Thyroid gland (tissue), 4 donors: ENCODE measurements at regions not wholly inside any gene's neighbourhood (a gene's known extent, or its start where the extent isn't known, plus 50 kb on each side); places are given as distances from the start of the nearest gene placed in this dataset.

Experiments
- DNase-seq, 2 donors: peaks; one replicate each; pipeline ENCODE4 v3.0.0-alpha.2; 2019
- H3K27ac ChIP-seq, 3 donors: fragments of 200-600 bp; sonication (generic); 1 replicate in 2 of 3; 2 replicates in 1 of 3; pipeline ENCODE4 v1.5.1; 2016 to 2019; ENCODE audit warnings: mild to moderate bottlenecking in 1 of 3, moderate library complexity in 1 of 3
- H3K27me3 ChIP-seq: fragments of 200-600 bp; sonication (generic); one replicate; pipeline ENCODE4 v1.5.1; 2019
- H3K36me3 ChIP-seq, 2 donors: fragments of 200-600 bp; sonication (generic); one replicate each; pipeline ENCODE4 v1.5.1; 2016 to 2019
- H3K4me1 ChIP-seq, 2 donors: fragments of 200-600 bp; sonication (generic); one replicate each; pipeline ENCODE4 v1.5.1; 2017 to 2019
- H3K4me3 ChIP-seq, 3 donors: fragments of 200-600 bp; sonication (generic); replicated peaks in 1 of 3; 1 replicate in 2 of 3; 2 replicates in 1 of 3; pipeline ENCODE4 v1.5.1; 2016; ENCODE audit warnings: mild to moderate bottlenecking in 1 of 3
- H3K9me3 ChIP-seq: fragments of 200-600 bp; sonication (generic); one replicate; pipeline ENCODE4 v1.5.1; 2017
- POLR2A ChIP-seq, 2 donors: fragments of 450-650 bp; IDR thresholded peaks; one replicate each; pipeline ENCODE4 v1.6.1; 2017; ENCODE audit warnings: antibody characterized with exemption in 2 of 2, mild to moderate bottlenecking in 2 of 2, moderate library complexity in 1 of 2
- WGBS, 2 donors: methylation state at CpG; one replicate each; pipeline ENCODE4 v1.1.5; 2017; 5-methylcytosine and 5-hydroxymethylcytosine counted together
- intact Hi-C: fragments of 100-400 bp; cut with DNase I; formaldehyde crosslinking; loops from one replicate; pipeline ENCODE4 v1.15.1; 2023
- TF ChIP-seq, protein P1 (sequence below), 6 experiments: fragments of 200-600 bp in 3 of 6; fragments of 450-650 bp in 3 of 6; sonication (generic) in 3 of 6; IDR thresholded peaks; one replicate each; pipeline ENCODE4 v1.5.1; 2016 to 2019; ENCODE audit warnings: antibody characterized with exemption in 6 of 6, mild to moderate bottlenecking in 2 of 6, inconsistent platforms in 1 of 6, moderate library complexity in 1 of 6

DNA sequence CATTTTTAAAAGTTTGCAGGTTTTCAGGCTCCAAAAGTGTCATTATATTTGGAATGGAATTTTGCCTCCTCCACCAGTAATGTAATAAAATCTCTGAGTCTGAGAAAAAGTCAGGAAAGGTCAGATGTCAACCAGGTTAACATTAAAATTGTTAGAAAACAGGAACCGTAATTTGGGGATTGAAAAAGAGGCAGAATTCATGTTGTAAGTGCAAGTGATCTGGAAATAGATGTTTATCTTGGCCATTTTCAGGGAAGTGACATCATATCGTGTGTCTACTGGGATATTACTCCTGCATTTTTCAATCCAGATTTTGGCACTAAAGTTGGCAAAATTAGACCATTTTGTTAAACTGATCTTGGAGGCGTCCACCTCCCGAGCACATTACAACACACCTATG lies 428.5 kb upstream of the MGMT start:
- intact Hi-C loops: no loop called here
- H3K27ac ChIP-seq: no peak overlapping the region

DNA sequence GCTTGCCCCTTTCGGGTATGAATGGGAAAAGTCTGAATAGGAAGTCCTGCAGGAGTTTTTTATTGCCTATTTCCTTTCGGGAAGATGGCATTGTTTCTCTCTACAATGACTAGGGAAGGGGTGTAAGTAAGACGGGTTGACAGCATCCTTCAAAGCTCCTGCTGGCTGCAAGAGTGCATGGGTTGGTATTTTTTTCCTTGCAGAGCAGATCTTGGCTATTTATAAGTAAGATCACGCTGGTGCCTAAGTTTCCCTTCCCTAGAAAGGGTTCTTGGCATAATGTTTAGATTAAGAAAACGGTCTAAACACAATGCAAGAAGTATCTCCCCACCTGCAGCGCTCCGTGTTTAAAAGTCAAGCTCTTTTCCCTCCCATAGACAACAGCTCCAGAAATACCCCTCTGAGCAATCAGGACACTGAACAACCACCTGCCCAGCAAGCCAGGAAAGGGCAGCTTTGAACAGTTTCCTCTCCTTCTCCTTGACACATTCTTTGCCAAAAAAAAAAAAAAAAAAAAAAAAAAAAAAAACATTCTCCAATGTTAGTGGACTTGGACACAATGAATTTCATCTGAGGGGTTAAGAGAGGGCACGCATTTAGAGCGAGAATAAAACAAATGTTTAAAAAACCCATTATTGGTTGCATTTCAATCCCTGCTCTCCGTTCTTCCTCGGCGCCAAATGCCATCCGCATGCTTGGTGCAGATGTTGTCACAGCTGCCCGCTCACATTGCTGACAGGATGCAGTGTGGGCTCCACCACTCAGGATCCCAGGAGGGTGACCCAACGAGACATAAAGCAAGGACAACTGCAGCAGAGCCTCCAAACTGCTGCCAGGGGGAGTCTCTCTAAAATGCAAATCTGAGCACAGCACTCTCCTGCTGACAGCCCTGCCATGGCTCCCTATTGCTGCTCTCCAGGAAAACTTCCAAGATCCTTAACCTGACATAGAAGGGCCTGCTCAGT lies 427.4 kb upstream of the MGMT start:
- WGBS, 2 donors: 67 to 68% methylated on average over 15 of the region's 15 CpGs
- Histone ChIP-seq H3K4me3 (no peak overlapping the region), H3K27me3 (no peaks in the 10 kb centered on the region), H3K4me1 (peaks cover 0 to 3% of the 10 kb centered on the region in 2 donors), H3K9me3 (no peaks in the 10 kb centered on the region), H3K27ac (no peak overlapping the region), H3K36me3 (no peaks in the 10 kb centered on the region)
- TF ChIP-seq, protein P1, sequence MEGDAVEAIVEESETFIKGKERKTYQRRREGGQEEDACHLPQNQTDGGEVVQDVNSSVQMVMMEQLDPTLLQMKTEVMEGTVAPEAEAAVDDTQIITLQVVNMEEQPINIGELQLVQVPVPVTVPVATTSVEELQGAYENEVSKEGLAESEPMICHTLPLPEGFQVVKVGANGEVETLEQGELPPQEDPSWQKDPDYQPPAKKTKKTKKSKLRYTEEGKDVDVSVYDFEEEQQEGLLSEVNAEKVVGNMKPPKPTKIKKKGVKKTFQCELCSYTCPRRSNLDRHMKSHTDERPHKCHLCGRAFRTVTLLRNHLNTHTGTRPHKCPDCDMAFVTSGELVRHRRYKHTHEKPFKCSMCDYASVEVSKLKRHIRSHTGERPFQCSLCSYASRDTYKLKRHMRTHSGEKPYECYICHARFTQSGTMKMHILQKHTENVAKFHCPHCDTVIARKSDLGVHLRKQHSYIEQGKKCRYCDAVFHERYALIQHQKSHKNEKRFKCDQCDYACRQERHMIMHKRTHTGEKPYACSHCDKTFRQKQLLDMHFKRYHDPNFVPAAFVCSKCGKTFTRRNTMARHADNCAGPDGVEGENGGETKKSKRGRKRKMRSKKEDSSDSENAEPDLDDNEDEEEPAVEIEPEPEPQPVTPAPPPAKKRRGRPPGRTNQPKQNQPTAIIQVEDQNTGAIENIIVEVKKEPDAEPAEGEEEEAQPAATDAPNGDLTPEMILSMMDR (IDR thresholded peaks at IDR 0.05): no peak
- no peak for TF ChIP-seq POLR2A (IDR thresholded peaks at IDR 0.05)
- no peak for DNase-seq
- intact Hi-C loops: no loop called here

More for the DNA sequence above, 428.5 kb upstream of the MGMT start:
- H3K4me1 ChIP-seq: peaks cover 0 to 3% of the 10 kb centered on the region in 2 donors
- TF ChIP-seq, protein P1 (IDR thresholded peaks at IDR 0.05): no peak
- no peak for TF ChIP-seq POLR2A (IDR thresholded peaks at IDR 0.05)
- 62% methylated on average over 4 of the region's 4 CpGs; no CpG with 5 or more reads in 1 of the 2 donors for WGBS, 2 donors
- H3K9me3 ChIP-seq: no peaks in the 10 kb centered on the region
- no peak overlapping the region for H3K4me3 ChIP-seq
- DNase-seq: no peak
- H3K36me3 ChIP-seq: no peaks in the 10 kb centered on the region
- no peaks in the 10 kb centered on the region for H3K27me3 ChIP-seq

DNA sequence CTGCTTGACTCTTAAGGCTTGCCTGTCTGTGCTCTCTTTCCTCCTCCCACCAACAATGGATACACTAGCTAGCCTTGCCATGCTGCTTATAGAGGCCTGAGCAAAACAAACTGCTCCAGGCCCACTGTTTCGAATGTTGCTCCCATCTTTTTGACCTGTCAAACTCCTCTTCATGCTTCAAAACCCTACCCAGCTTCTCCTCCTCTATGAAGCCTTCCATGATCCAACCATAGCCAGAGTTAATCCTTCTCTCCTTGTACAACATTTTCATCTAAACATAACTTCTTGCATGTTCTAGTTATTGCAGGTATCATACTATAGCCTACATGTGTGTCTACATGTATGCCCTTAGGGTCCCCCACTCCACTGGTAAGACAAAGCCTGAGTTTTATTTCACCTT lies 426.7 kb upstream of the MGMT start:
- DNase-seq: no peak
- 67 to 76% methylated on average over 1 of the region's 1 CpG for whole genome bisulfite sequencing, 2 donors
- TF ChIP-seq, protein P1 (IDR thresholded peaks at IDR 0.05): no peak
- TF ChIP-seq POLR2A (IDR thresholded peaks at IDR 0.05): no peak
- no peaks in the 10 kb centered on the region for H3K27me3 ChIP-seq
- H3K36me3 ChIP-seq: no peaks in the 10 kb centered on the region
- intact Hi-C loops: no loop called here
- no peak overlapping the region for H3K27ac ChIP-seq
- peaks cover 2 to 3% of the 10 kb centered on the region in 2 donors for H3K4me1 ChIP-seq
- no peaks in the 10 kb centered on the region for H3K9me3 ChIP-seq
- H3K4me3 ChIP-seq: no peak overlapping the region

DNA sequence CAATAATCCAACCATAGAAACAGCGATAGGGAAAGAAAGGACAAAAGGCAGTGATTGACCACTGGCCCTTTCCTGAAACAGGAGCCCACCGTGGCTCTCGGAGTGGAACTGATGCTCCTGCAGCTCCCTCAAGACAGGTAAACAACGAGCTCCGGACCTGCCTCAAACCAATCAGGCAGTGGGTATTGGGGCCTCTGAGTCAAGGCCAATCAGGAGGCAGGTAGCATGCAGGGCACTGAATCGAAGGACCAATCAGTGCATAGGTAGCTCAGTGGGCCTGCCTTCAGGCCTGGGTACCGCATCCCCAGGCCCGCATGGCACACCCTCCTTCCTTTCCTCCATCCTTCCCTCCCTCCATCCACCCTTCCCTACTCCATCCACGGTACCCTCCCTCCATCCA lies 425.1 kb upstream of the MGMT start:
- TF ChIP-seq, protein P1 (IDR thresholded peaks at IDR 0.05): no peak
- TF ChIP-seq POLR2A (IDR thresholded peaks at IDR 0.05): no peak
- H3K36me3 ChIP-seq: no peaks in the 10 kb centered on the region
- H3K4me3 ChIP-seq: no peak overlapping the region
- H3K27me3 ChIP-seq: no peaks in the 10 kb centered on the region
- H3K27ac ChIP-seq: no peak overlapping the region
- DNase-seq: no peak
- H3K4me1 ChIP-seq: peaks cover 3 to 4% of the 10 kb centered on the region in 2 donors
- 93 to 94% methylated on average over 9 of the region's 9 CpGs for WGBS, 2 donors
- intact Hi-C loops: no loop called here
- no peaks in the 10 kb centered on the region for H3K9me3 ChIP-seq
